CD4-positive, CD25-positive, alpha-beta regulatory T cell (primary cell): ENCODE measurements at regions not wholly inside any gene's neighbourhood (a gene's known extent, or its start where the extent isn't known, plus 50 kb on each side); places are given as distances from the start of the nearest gene placed in this dataset.

Experiments used
- ATAC-seq, 2 donors: fragments of 150-1000 bp; cut with Tn5 transposase; one replicate each; pipeline ENCODE4 v1.10.0; 2021; ENCODE audit warnings: low read depth in 2 of 2, moderate number of reproducible peaks in 2 of 2, moderate library complexity in 1 of 2
- DNase-seq, 3 donors: peaks; one replicate each; pipeline versions ENCODE4 v3.0.0 to v3.0.0-alpha.2; 2012 to 2022; ENCODE audit warnings: mixed read lengths in 1 of 3
- H3K27ac ChIP-seq: one replicate; pipeline ENCODE4 v1.7.0; 2013; ENCODE audit warnings: mild to moderate bottlenecking, low read length; ENCODE audit not compliant: insufficient read depth, poor library complexity, severe bottlenecking
- H3K27me3 ChIP-seq: one replicate; pipeline ENCODE4 v1.7.0; 2013; ENCODE audit warnings: low read length; ENCODE audit not compliant: control insufficient read depth, insufficient read depth
- H3K36me3 ChIP-seq: one replicate; pipeline ENCODE4 v1.7.0; 2013; ENCODE audit warnings: mild to moderate bottlenecking, low read length, moderate library complexity; ENCODE audit not compliant: control insufficient read depth, insufficient read depth
- H3K4me1 ChIP-seq: 2 replicates; pipeline ENCODE4 v1.7.0; 2013; ENCODE audit warnings: mild to moderate bottlenecking, low read length; ENCODE audit not compliant: insufficient read depth, control insufficient read depth, poor library complexity, severe bottlenecking
- H3K4me3 ChIP-seq: one replicate; pipeline ENCODE4 v1.7.0; 2013; ENCODE audit warnings: low read depth, mild to moderate bottlenecking, low read length, moderate library complexity
- H3K9me3 ChIP-seq, 2 experiments: 1 replicate in 1 of 2; 2 replicates in 1 of 2; pipeline ENCODE4 v1.7.0; 2013; ENCODE audit warnings: low read length in 2 of 2, mild to moderate bottlenecking in 1 of 2, moderate library complexity in 1 of 2; ENCODE audit not compliant: control insufficient read depth in 2 of 2
- H3K27ac Mint-ChIP-seq, 3 donors: one replicate each; pipeline ENCODE4 v1.8.0; 2020 to 2022; ENCODE audit warnings: mild to moderate bottlenecking in 3 of 3, mixed read lengths in 3 of 3, moderate library complexity in 2 of 3
- H3K27me3 Mint-ChIP-seq: one replicate; pipeline ENCODE4 v1.8.0; 2022; ENCODE audit warnings: mild to moderate bottlenecking, mixed read lengths
- H3K36me3 Mint-ChIP-seq: one replicate; pipeline ENCODE4 v1.8.0; 2020; ENCODE audit warnings: mixed read lengths
- H3K4me1 Mint-ChIP-seq, 4 donors: one replicate each; pipeline ENCODE4 v1.8.0; 2020 to 2022; ENCODE audit warnings: mixed read lengths in 4 of 4, mild to moderate bottlenecking in 1 of 4
- H3K4me3 Mint-ChIP-seq, 4 donors: one replicate each; pipeline ENCODE4 v1.8.0; 2020 to 2022; ENCODE audit warnings: mild to moderate bottlenecking in 4 of 4, mixed read lengths in 4 of 4, moderate library complexity in 3 of 4
- H3K9me3 Mint-ChIP-seq, 7 donors: one replicate each; pipeline ENCODE4 v1.8.0; 2020 to 2022; ENCODE audit warnings: mixed read lengths in 7 of 7, mild to moderate bottlenecking in 3 of 7, moderate library complexity in 2 of 7

DNA sequence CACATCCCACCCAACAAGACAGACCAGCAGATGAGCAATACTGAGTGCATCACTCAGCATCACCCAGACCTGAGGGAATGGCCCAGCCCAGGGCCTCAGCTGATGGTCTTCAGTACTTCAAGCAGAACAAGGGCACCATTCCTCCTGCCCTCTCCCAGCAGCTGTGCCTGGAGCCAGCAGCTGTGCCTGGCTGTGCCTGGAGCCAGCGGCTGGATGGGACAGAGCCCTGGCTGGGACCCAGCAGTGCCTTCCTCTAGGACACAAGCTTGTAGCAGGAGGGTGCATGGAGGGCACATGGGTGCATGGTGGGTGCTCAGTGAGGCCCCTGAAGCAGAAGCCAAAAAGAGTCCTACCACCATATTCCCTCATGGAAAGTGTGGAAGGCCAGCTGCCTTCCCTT, 583.8 kb downstream of the NPHP4 start:
- DNase-seq: no peak
- ATAC-seq: no peak
- Histone ChIP-seq H3K4me1 (no peaks in the 10 kb centered on the region), H3K36me3 (no peaks in the 10 kb centered on the region), H3K4me3 (no peak overlapping the region), H3K27me3 (no peaks in the 10 kb centered on the region), H3K27ac (no peak overlapping the region), H3K9me3 (no peaks in the 10 kb centered on the region)
- H3K36me3 Mint-ChIP-seq: no peaks in the 10 kb centered on the region
- H3K27me3 Mint-ChIP-seq: no peaks in the 10 kb centered on the region
- peaks cover 0 to 16% (median 6%) of the 10 kb centered on the region in 4 donors for H3K4me1 Mint-ChIP-seq
- no peak overlapping the region for H3K4me3 Mint-ChIP-seq
- peaks cover 0 to 4% (median 0%) of the 10 kb centered on the region in 7 donors for H3K9me3 Mint-ChIP-seq
- no peak overlapping the region for H3K27ac Mint-ChIP-seq

DNA sequence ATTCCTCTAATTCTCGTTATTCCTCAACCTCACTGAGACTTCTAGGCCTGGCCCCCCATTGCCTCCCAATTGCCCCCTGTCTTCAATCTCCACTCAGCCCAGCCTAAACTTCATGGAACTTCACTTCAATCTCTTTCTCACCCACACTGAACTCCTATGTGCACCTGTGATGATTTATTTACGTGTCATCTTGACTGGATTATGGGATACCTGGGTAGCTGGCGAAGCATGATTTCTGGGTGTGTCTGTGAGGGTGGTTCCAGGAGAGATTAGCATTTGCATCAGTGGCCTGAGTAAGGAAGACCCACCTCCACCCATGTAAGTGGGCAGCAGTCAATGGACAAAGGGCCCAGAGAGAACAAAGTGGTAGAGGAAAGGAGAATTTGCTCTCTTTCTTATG, 587.0 kb downstream of the NPHP4 start:
- Histone ChIP-seq H3K36me3 (no peaks in the 10 kb centered on the region), H3K9me3 (no peaks in the 10 kb centered on the region), H3K27ac (no peak overlapping the region), H3K27me3 (no peaks in the 10 kb centered on the region), H3K4me3 (no peak overlapping the region), H3K4me1 (no peaks in the 10 kb centered on the region)
- no peaks in the 10 kb centered on the region for H3K27me3 Mint-ChIP-seq
- DNase-seq: no peak
- peaks cover 0 to 6% (median 4%) of the 10 kb centered on the region in 4 donors for H3K4me1 Mint-ChIP-seq
- H3K4me3 Mint-ChIP-seq: no peak overlapping the region
- no peak for ATAC-seq
- peak overlapping the region in 2 of 3 donors; percentile 37 to 64 for H3K27ac Mint-ChIP-seq
- peaks cover 0 to 4% (median 0%) of the 10 kb centered on the region in 7 donors for H3K9me3 Mint-ChIP-seq
- no peaks in the 10 kb centered on the region for H3K36me3 Mint-ChIP-seq

DNA sequence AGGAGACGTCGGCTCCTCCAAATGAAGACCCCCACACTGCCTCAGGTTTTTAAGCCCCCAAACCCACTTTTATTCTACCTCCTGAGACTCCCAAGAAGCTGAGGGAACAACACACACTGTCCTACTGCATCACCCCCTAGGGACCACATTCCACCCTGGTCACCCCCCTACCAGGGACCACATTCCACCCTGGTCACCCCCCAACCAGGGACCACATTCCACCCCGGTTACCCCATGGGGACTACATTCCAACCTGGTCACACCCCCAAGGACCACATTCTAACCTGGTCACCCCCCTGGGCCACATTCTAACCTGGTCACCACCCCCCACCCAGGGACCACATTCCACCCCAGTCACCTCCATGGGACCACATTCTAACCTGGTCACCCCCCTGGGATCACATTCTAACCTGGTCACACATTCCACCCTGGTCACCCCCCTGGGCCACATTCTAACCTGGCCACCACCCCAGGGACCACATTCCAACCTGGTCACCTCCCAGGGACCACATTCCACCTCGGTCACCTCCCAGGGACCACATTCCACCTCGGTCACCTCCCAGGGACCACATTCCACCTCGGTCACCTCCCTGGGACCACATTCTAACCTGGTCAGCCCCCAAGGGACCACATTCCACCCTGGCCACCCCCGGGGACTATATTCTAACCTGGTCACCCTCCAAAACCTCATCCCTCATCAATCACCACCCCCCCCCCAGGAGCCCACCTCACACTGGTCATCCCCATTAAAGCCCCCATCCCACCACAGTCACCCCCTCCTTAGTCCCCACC, 587.6 kb downstream of the NPHP4 start:
- no peak overlapping the region for H3K27ac ChIP-seq

DNA sequence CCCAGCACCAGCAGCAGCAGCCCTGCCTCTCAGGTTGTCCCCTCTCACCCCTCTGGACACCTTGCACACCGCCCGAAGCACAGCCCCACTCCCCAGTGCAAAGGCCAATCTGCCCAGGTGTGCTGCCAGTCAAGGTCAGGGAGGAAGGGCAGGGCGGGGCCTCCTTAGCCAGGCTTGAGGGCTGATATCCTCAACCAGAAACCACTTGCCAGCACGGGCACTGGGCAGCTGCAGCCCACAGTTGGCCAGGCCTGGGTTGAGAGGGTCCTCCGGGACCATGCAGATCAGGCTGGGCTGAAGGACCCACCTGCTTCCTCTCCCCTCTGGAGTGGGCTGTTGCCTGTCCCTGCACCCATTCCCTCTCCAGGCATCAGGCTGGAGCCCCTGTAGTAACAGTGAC, 588.3 kb downstream of the NPHP4 start:
- peaks cover 0 to 5% (median 0%) of the 10 kb centered on the region in 7 donors for H3K9me3 Mint-ChIP-seq
- no peaks in the 10 kb centered on the region for H3K27me3 ChIP-seq
- H3K9me3 ChIP-seq: no peaks in the 10 kb centered on the region
- DNase-seq: no peak
- no peak overlapping the region for H3K27ac ChIP-seq
- no peaks in the 10 kb centered on the region for H3K27me3 Mint-ChIP-seq
- H3K36me3 ChIP-seq: no peaks in the 10 kb centered on the region
- H3K4me1 ChIP-seq: no peaks in the 10 kb centered on the region
- peaks cover 0 to 8% (median 7%) of the 10 kb centered on the region in 4 donors for H3K4me1 Mint-ChIP-seq
- no peak overlapping the region for H3K4me3 ChIP-seq
- peak overlapping the region in 1 of 3 donors; percentile 57 for H3K27ac Mint-ChIP-seq
- ATAC-seq: no peak
- no peaks in the 10 kb centered on the region for H3K36me3 Mint-ChIP-seq
- H3K4me3 Mint-ChIP-seq: no peak overlapping the region

More for the DNA sequence above, 587.6 kb downstream of the NPHP4 start:
- Histone ChIP-seq H3K27me3 (no peaks in the 10 kb centered on the region), H3K36me3 (no peaks in the 10 kb centered on the region), H3K4me1 (no peaks in the 10 kb centered on the region), H3K9me3 (no peaks in the 10 kb centered on the region), H3K4me3 (no peak overlapping the region)
- DNase-seq: no peak
- no peak overlapping the region for H3K4me3 Mint-ChIP-seq
- H3K36me3 Mint-ChIP-seq: no peaks in the 10 kb centered on the region
- H3K27me3 Mint-ChIP-seq: no peaks in the 10 kb centered on the region
- peaks cover 0 to 4% (median 0%) of the 10 kb centered on the region in 7 donors for H3K9me3 Mint-ChIP-seq
- peaks cover 0 to 6% (median 5%) of the 10 kb centered on the region in 4 donors for H3K4me1 Mint-ChIP-seq
- peak overlapping the region in 1 of 3 donors; percentile 46 for H3K27ac Mint-ChIP-seq
- no peak for ATAC-seq

DNA sequence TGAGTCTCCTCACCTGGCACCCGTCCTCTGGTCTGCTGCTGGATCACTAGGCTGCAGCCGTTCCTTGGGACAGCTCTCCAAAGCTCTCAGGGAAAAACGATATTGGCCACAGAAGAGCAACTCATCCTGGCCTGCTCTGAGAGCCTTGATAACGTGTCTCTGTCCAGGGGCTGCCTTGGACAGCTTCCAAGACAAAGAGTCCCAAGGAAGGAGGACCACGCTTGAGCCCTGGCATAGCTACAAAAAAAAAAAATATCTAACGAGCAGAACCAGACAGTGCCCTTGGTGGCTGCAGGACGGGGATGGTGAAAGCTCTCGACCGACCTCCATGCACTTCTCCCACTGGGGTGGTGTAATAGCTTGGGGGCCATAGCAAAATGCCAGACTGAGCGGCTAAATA, 589.6 kb downstream of the NPHP4 start:
- no peak for ATAC-seq
- H3K27me3 ChIP-seq: no peaks in the 10 kb centered on the region
- no peak for DNase-seq
- no peak overlapping the region for H3K4me3 ChIP-seq
- no peaks in the 10 kb centered on the region for H3K36me3 ChIP-seq
- no peak overlapping the region for H3K27ac Mint-ChIP-seq
- H3K4me1 ChIP-seq: no peaks in the 10 kb centered on the region
- H3K9me3 ChIP-seq: no peaks in the 10 kb centered on the region
- peaks cover 2 to 10% (median 7%) of the 10 kb centered on the region in 4 donors for H3K4me1 Mint-ChIP-seq
- H3K9me3 Mint-ChIP-seq: peaks cover 0 to 5% (median 0%) of the 10 kb centered on the region in 7 donors
- no peaks in the 10 kb centered on the region for H3K27me3 Mint-ChIP-seq
- H3K4me3 Mint-ChIP-seq: no peak overlapping the region
- no peaks in the 10 kb centered on the region for H3K36me3 Mint-ChIP-seq
- H3K27ac ChIP-seq: no peak overlapping the region

GRCh38 chr1:5399771-5400170, 592.5 kb downstream of the NPHP4 start:
- no peaks in the 10 kb centered on the region for H3K9me3 ChIP-seq
- H3K27ac ChIP-seq: no peak overlapping the region
- Mint-ChIP-seq H3K36me3 (no peaks in the 10 kb centered on the region), H3K4me3 (no peak overlapping the region), H3K9me3 (peaks cover 0 to 7% (median 0%) of the 10 kb centered on the region in 7 donors), H3K27me3 (no peaks in the 10 kb centered on the region), H3K4me1 (peaks cover 0 to 9% (median 6%) of the 10 kb centered on the region in 4 donors), H3K27ac (no peak overlapping the region)
- H3K4me1 ChIP-seq: no peaks in the 10 kb centered on the region
- no peaks in the 10 kb centered on the region for H3K27me3 ChIP-seq
- ATAC-seq (no peak), DNase-seq (no peak)
- no peaks in the 10 kb centered on the region for H3K36me3 ChIP-seq
- no peak overlapping the region for H3K4me3 ChIP-seq

GRCh38 chr1:5396593-5396992, 595.6 kb downstream of the NPHP4 start:
- Histone ChIP-seq H3K9me3 (no peaks in the 10 kb centered on the region), H3K4me3 (no peak overlapping the region), H3K4me1 (no peaks in the 10 kb centered on the region), H3K27ac (no peak overlapping the region), H3K27me3 (no peaks in the 10 kb centered on the region), H3K36me3 (no peaks in the 10 kb centered on the region)
- Mint-ChIP-seq H3K4me3 (no peak overlapping the region), H3K27me3 (no peaks in the 10 kb centered on the region), H3K36me3 (no peaks in the 10 kb centered on the region), H3K4me1 (peaks cover 0 to 26% (median 12%) of the 10 kb centered on the region in 4 donors), H3K27ac (no peak overlapping the region), H3K9me3 (peaks cover 0 to 7% (median 2%) of the 10 kb centered on the region in 7 donors)
- ATAC-seq: no peak
- DNase-seq: no peak

- H3K36me3 ChIP-seq: no peaks in the 10 kb centered on the region
- H3K27me3 ChIP-seq: no peaks in the 10 kb centered on the region
- Mint-ChIP-seq H3K4me3 (peak overlapping the region in 1 of 4 donors; percentile 60), H3K27me3 (no peaks in the 10 kb centered on the region), H3K36me3 (no peaks in the 10 kb centered on the region), H3K27ac (no peak overlapping the region), H3K9me3 (peaks cover 0 to 7% (median 2%) of the 10 kb centered on the region in 7 donors), H3K4me1 (peaks cover 2 to 23% (median 14%) of the 10 kb centered on the region in 4 donors)
- no peak overlapping the region for H3K4me3 ChIP-seq
- no peaks in the 10 kb centered on the region for H3K9me3 ChIP-seq
- DNase-seq (no peak), ATAC-seq (no peak)
- peaks cover 20% of the 10 kb centered on the region for H3K4me1 ChIP-seq
- H3K27ac ChIP-seq: no peak overlapping the region
Measured at GRCh38 chr1:5394111-5394510, 598.1 kb downstream of the NPHP4 start.
